ENCODE measurements at regions not wholly inside any gene's neighbourhood (a gene's known extent, or its start where the extent isn't known, plus 50 kb on each side); places are given as distances from the start of the nearest gene placed in this dataset.

GRCh38 chr18:51433296-51433695 lies 235.8 kb upstream of the MEX3C start:
- Histone ChIP-seq H2AFZ (ENCODE audit: low read length) (no peak overlapping the region), H3K14ac (ENCODE audit: insufficient read depth, low read length) (no peak overlapping the region), H3K56ac (ENCODE audit: insufficient read length, low read depth, low read length) (no peak overlapping the region), H3K27ac (ENCODE audit: insufficient read length, low read depth, low read length) (no peak overlapping the region), H3K4me1 (ENCODE audit: insufficient read depth, low read length) (no peaks in the 10 kb centered on the region), H3K4me2 (ENCODE audit: insufficient read depth, insufficient read length, low read length) (no peak overlapping the region), H3K79me2 (ENCODE audit: insufficient read depth, low read length) (no peaks in the 10 kb centered on the region), H4K8ac (replicated peaks; ENCODE audit: insufficient read length, low read depth, low read length) (no peak overlapping the region), H4K20me1 (ENCODE audit: control insufficient read depth, insufficient read depth, insufficient read length) (no peaks in the 10 kb centered on the region), H3K4ac (ENCODE audit: low read depth, low read length) (no peak overlapping the region), H3K9ac (ENCODE audit: extremely low read depth, insufficient read length, low read length) (no peak overlapping the region), H2BK5ac (ENCODE audit: insufficient read length, low read length) (no peak overlapping the region), H3K27me3 (ENCODE audit: insufficient read depth, low read length) (no peaks in the 10 kb centered on the region), H4K5ac (ENCODE audit: insufficient read length, low read depth, low read length) (no peak overlapping the region), H3K9me3 (ENCODE audit: control insufficient read depth, low read depth, low read length) (no peaks in the 10 kb centered on the region), H2BK20ac (ENCODE audit: low read depth, low read length, poor library complexity, severe bottlenecking) (no peak overlapping the region), H4K91ac (ENCODE audit: insufficient read length, low read depth, low read length) (no peak overlapping the region), H2BK120ac (ENCODE audit: low read depth, low read length, poor library complexity, severe bottlenecking) (no peak overlapping the region), H2BK15ac (ENCODE audit: low read depth, low read length) (no peak overlapping the region), H2BK12ac (ENCODE audit: insufficient read length, low read depth, low read length) (no peak overlapping the region), H2AK5ac (ENCODE audit: insufficient read length, low read length) (no peak overlapping the region), H3T11ph (ENCODE audit: low read length) (no peak overlapping the region), H3K23ac (ENCODE audit: insufficient read length, low read depth, low read length) (no peak overlapping the region), H3K18ac (ENCODE audit: insufficient read length, low read depth, low read length) (no peak overlapping the region), H3K79me1 (ENCODE audit: insufficient read depth, low read depth, low read length, poor library complexity, severe bottlenecking) (no peaks in the 10 kb centered on the region), H3K23me2 (ENCODE audit: insufficient read length, low read depth, low read length, poor library complexity, severe bottlenecking) (no peaks in the 10 kb centered on the region)
- Mint-ChIP-seq H3K36me3 (ENCODE audit: insufficient read depth in 1 of 3, low read depth in 3 of 3) (peaks cover 0 to 3% (median 0%) of the 10 kb centered on the region in 3 experiments; a peak in 1 of 7 replicates), H3K4me3 (no peak overlapping the region), H3K27ac (no peak overlapping the region), H3K9me3 (no peaks in the 10 kb centered on the region; a peak in 1 of 5 replicates), H3K27me3 (ENCODE audit: low read depth) (no peaks in the 10 kb centered on the region), H3K4me1 (no peaks in the 10 kb centered on the region)
- no CpG with 5 or more reads among the region's 4 CpGs for WGBS (ENCODE audit: extremely low coverage, insufficient read length, low lambda C conversion rate)
- DNase-seq = no peak
- TF ChIP-seq CTCF (conservative IDR thresholded peaks at IDR 0.05) = no peak
